HEK293 (cell line): ENCODE measurements at regions not wholly inside any gene's neighbourhood (a gene's known extent, or its start where the extent isn't known, plus 50 kb on each side); places are given as distances from the start of the nearest gene placed in this dataset.

Experiments
- CTCF ChIA-PET: fragments of 350-600 bp; formaldehyde crosslinking; extraction: SDS; loops from one replicate; lab custom pipeline; 2021; ENCODE audit warnings: antibody characterized with exemption; lab: Yijun Ruan, JAX
- POLR2A ChIA-PET: fragments of 300-600 bp; formaldehyde crosslinking; extraction: SDS; loops from one replicate; lab custom pipeline; 2020; ENCODE audit warnings: antibody characterized with exemption, inconsistent platforms; lab: Yijun Ruan, JAX
- H3K27ac ChIP-seq: fragments of 200-500 bp; sonication (Bioruptor generic); 2 replicates; pipeline ENCODE4 v1.5.1; 2014; ENCODE audit warnings: low read depth, low read length, control low read depth, inconsistent platforms; ENCODE audit errors: extremely low read depth
- H3K36me3 ChIP-seq, 2 experiments: fragments of 200-500 bp in 1 of 2; sonication (Bioruptor generic) in 1 of 2; 1 replicate in 1 of 2; 2 replicates in 1 of 2; pipeline ENCODE4 v1.5.1; 2014 to 2017; ENCODE audit warnings: inconsistent platforms in 2 of 2, low read length in 2 of 2; ENCODE audit not compliant: control insufficient read depth in 2 of 2, insufficient read depth in 1 of 2
- H3K4me1 ChIP-seq: fragments of 200-500 bp; sonication (Bioruptor generic); 2 replicates; pipeline ENCODE4 v1.5.1; 2014; ENCODE audit warnings: mild to moderate bottlenecking, low read length, inconsistent platforms; ENCODE audit not compliant: control insufficient read depth, insufficient read depth
- H3K4me3 ChIP-seq: 2 replicates; pipeline ENCODE4 v1.5.1; 2011; ENCODE audit warnings: low read depth, mild to moderate bottlenecking, control low read depth, low read length, moderate library complexity
- H3K9me3 ChIP-seq: fragments of 200-500 bp; sonication (Bioruptor generic); 2 replicates; pipeline ENCODE4 v1.5.1; 2014; ENCODE audit warnings: low read depth, low read length, inconsistent platforms; ENCODE audit not compliant: control insufficient read depth, insufficient read depth
- GLIS1 ChIP-seq: fragments of 450-650 bp; formaldehyde crosslinking; IDR thresholded peaks from 2 replicates; pipeline ENCODE4 v1.5.1; 2016; ENCODE audit warnings: missing biosample characterization, missing genetic modification characterization
- HOXA7 ChIP-seq: sonication (generic); formaldehyde crosslinking; IDR thresholded peaks from 2 replicates; pipeline ENCODE4 v1.8.1; 2022; ENCODE audit warnings: missing genetic modification reagents, borderline replicate concordance
- HOXC10 ChIP-seq: sonication (generic); formaldehyde crosslinking; IDR thresholded peaks from 2 replicates; pipeline ENCODE4 v1.8.1; 2023; ENCODE audit warnings: mild to moderate bottlenecking, missing genetic modification reagents
- KLF17 ChIP-seq: fragments of 450-650 bp; formaldehyde crosslinking; IDR thresholded peaks from 2 replicates; pipeline ENCODE4 v1.5.1; 2016; ENCODE audit warnings: missing biosample characterization, missing genetic modification characterization
- KLF8 ChIP-seq: fragments of 450-650 bp; formaldehyde crosslinking; IDR thresholded peaks from 2 replicates; pipeline ENCODE4 v1.5.1; 2016; ENCODE audit warnings: missing biosample characterization, missing genetic modification characterization
- KLF9 ChIP-seq: fragments of 450-650 bp; formaldehyde crosslinking; IDR thresholded peaks from 2 replicates; pipeline ENCODE4 v1.5.1; 2016; ENCODE audit warnings: missing biosample characterization, missing genetic modification characterization, low read depth
- MYNN ChIP-seq: fragments of 450-650 bp; formaldehyde crosslinking; IDR thresholded peaks from 2 replicates; pipeline ENCODE4 v1.5.1; 2016; ENCODE audit warnings: missing biosample characterization, missing genetic modification characterization, borderline replicate concordance
- PATZ1 ChIP-seq: fragments of 450-650 bp; formaldehyde crosslinking; IDR thresholded peaks from 2 replicates; pipeline ENCODE4 v1.5.1; 2016; ENCODE audit warnings: missing biosample characterization, missing genetic modification characterization
- SALL2 ChIP-seq: fragments of 450-650 bp; formaldehyde crosslinking; IDR thresholded peaks from 2 replicates; pipeline ENCODE4 v1.5.0; 2017; ENCODE audit warnings: missing biosample characterization, mild to moderate bottlenecking, missing genetic modification characterization, borderline replicate concordance
- YY2 ChIP-seq: fragments of 450-650 bp; formaldehyde crosslinking; IDR thresholded peaks from 2 replicates; pipeline ENCODE4 v1.5.1; 2016; ENCODE audit warnings: missing biosample characterization, missing genetic modification characterization
- ZBTB17 ChIP-seq: fragments of 450-650 bp; formaldehyde crosslinking; IDR thresholded peaks from 2 replicates; pipeline ENCODE4 v1.5.1; 2016; ENCODE audit warnings: missing biosample characterization, missing genetic modification characterization
- ZFP41 ChIP-seq: fragments of 450-650 bp; formaldehyde crosslinking; IDR thresholded peaks from 2 replicates; pipeline ENCODE4 v1.5.1; 2016; ENCODE audit warnings: missing biosample characterization, missing genetic modification characterization, borderline replicate concordance
- ZNF138 ChIP-seq: fragments of 450-650 bp; formaldehyde crosslinking; IDR thresholded peaks from 2 replicates; pipeline ENCODE4 v1.5.1; 2016; ENCODE audit warnings: missing biosample characterization, missing genetic modification characterization, borderline replicate concordance
- ZNF146 ChIP-seq: fragments of 450-650 bp; formaldehyde crosslinking; IDR thresholded peaks from 2 replicates; pipeline ENCODE4 v1.5.1; 2016; ENCODE audit warnings: missing biosample characterization, missing genetic modification characterization
- ZNF211 ChIP-seq: fragments of 450-650 bp; formaldehyde crosslinking; IDR thresholded peaks from 2 replicates; pipeline ENCODE4 v1.5.1; 2016; ENCODE audit warnings: low read depth, missing biosample characterization, missing genetic modification characterization
- ZNF473 ChIP-seq: fragments of 450-650 bp; formaldehyde crosslinking; IDR thresholded peaks from 2 replicates; pipeline ENCODE4 v1.5.1; 2017; ENCODE audit warnings: missing biosample characterization, missing genetic modification characterization
- ZNF518A ChIP-seq: fragments of 450-650 bp; formaldehyde crosslinking; conservative IDR thresholded peaks from 2 replicates; pipeline ENCODE4 v1.5.1; 2016; ENCODE audit warnings: low read depth, missing biosample characterization, missing genetic modification characterization
- ZNF530 ChIP-seq: fragments of 450-650 bp; formaldehyde crosslinking; IDR thresholded peaks from 2 replicates; pipeline ENCODE4 v1.5.1; 2016; ENCODE audit warnings: low read depth, missing biosample characterization, missing genetic modification characterization
- ZNF549 ChIP-seq: fragments of 450-650 bp; IDR thresholded peaks from 2 replicates; pipeline ENCODE4 v1.5.1; 2018; ENCODE audit warnings: missing biosample characterization, missing genetic modification characterization, mild to moderate bottlenecking, inconsistent platforms, moderate library complexity
- ZNF610 ChIP-seq: fragments of 450-650 bp; formaldehyde crosslinking; IDR thresholded peaks from 2 replicates; pipeline ENCODE4 v1.5.1; 2016; ENCODE audit warnings: missing biosample characterization, missing genetic modification characterization, borderline replicate concordance
- ZNF658 ChIP-seq: fragments of 450-650 bp; formaldehyde crosslinking; IDR thresholded peaks from 2 replicates; pipeline ENCODE4; 2016; ENCODE audit warnings: missing biosample characterization, missing genetic modification characterization
- ZNF830 ChIP-seq: fragments of 450-650 bp; IDR thresholded peaks from 2 replicates; pipeline ENCODE4 v1.5.0; 2018; ENCODE audit warnings: missing biosample characterization, missing genetic modification characterization, low read depth, mild to moderate bottlenecking, moderate library complexity
- ZSCAN30 ChIP-seq: fragments of 450-650 bp; IDR thresholded peaks from 2 replicates; pipeline ENCODE4 v1.5.1; 2018; ENCODE audit warnings: missing biosample characterization, mild to moderate bottlenecking, missing genetic modification characterization, moderate library complexity

- ChIA-PET POLR2A (no interaction called here), CTCF (interaction anchor here (0.6 to 0.8 kb wide), 2 partner anchors 63 to 533 kb away, joined by 3 read pairs; no protein-coding TSS in a partner anchor)
- no peaks in the 10 kb centered on the region for H3K9me3 ChIP-seq
- no peaks in the 10 kb centered on the region for H3K36me3 ChIP-seq
- H3K27ac ChIP-seq: no peak overlapping the region
- no peak overlapping the region for H3K4me3 ChIP-seq
- H3K4me1 ChIP-seq: no peaks in the 10 kb centered on the region
- no peak for TF ChIP-seq ZNF146 (tag by site-specific recombination)
- TF ChIP-seq ZNF211 (tag by site-specific recombination): no peak
- TF ChIP-seq ZFP41 (tag by site-specific recombination): no peak
- no peak for TF ChIP-seq ZNF518A
- TF ChIP-seq ZNF473 (tag by site-specific recombination): no peak
- TF ChIP-seq KLF8 (tag by site-specific recombination): no peak
- TF ChIP-seq ZNF610: no peak
- TF ChIP-seq ZBTB17 (tag by site-specific recombination): no peak
- TF ChIP-seq ZSCAN30 (tag by site-specific recombination): no peak
- TF ChIP-seq PATZ1: no peak
- TF ChIP-seq ZNF549: no peak
- TF ChIP-seq KLF17 (tag by site-specific recombination): no peak
- no peak for TF ChIP-seq ZNF138
- TF ChIP-seq YY2 (tag by site-specific recombination): no peak
- no peak for TF ChIP-seq GLIS1
- TF ChIP-seq ZNF658: no peak
- TF ChIP-seq ZNF830 (tag by site-specific recombination): no peak
- no peak for TF ChIP-seq ZNF530 (tag by site-specific recombination)
- TF ChIP-seq, all 188 proteins: peak for 0
Observed at GRCh38 chr11:70886676-70887541, 365.5 kb downstream of the SHANK2 start.

- ChIA-PET POLR2A (no interaction called here), CTCF (interaction anchor here (0.6 to 0.8 kb wide), 3 partner anchors 33 to 532 kb away, joined by 3 read pairs; no protein-coding TSS in a partner anchor)
- Histone ChIP-seq H3K36me3 (no peaks in the 10 kb centered on the region), H3K4me3 (no peak overlapping the region), H3K27ac (no peak overlapping the region), H3K9me3 (no peaks in the 10 kb centered on the region), H3K4me1 (no peaks in the 10 kb centered on the region)
- no peak for TF ChIP-seq KLF9 (tag by site-specific recombination)
- no peak for TF ChIP-seq MYNN (tag by site-specific recombination)
- no peak for TF ChIP-seq HOXA7 (CRISPR knock-in tag)
- no peak for TF ChIP-seq SALL2 (tag by site-specific recombination)
- no peak for TF ChIP-seq HOXC10 (CRISPR knock-in tag)
- TF ChIP-seq ZNF518A: no peak
Observed at GRCh38 chr11:70887542-70887827, 364.9 kb downstream of the SHANK2 start.
